ENCODE measurements at regions not wholly inside any gene's neighbourhood (a gene's known extent, or its start where the extent isn't known, plus 50 kb on each side); places are given as distances from the start of the nearest gene placed in this dataset.

DNA sequence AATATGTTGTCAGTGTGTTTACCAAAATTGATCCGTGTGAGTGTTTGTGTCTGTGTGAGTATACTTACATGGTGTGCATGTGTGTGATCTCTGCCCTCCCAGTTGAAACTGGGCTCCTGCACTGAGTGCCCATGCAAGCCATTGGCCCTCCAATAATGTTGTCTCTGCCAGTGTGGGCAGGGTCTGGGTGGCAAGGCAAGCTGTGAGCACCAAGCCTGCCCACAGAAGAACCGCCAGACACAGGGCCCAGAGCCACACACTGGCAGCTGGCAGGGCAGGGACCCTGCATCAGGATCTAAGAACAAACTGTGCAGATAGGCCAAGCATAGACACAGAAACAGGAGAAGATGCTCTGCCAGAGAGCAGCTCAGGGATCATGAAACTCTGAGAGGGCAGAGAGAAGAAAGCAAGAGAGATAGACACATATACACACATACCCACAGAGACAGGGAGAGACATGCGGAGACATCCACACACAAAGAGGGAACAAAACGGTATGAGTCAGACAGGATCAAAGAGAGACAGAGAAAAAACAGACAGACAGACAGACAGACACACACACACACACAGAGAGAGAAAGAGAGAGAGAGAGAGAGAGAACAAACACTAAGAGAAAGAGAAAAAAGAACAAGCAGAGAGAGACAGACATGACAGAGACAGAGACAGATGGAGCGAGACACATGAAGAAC is 555.0 kb downstream of the MID1IP1 start:
- DNase-seq: no peak

DNA sequence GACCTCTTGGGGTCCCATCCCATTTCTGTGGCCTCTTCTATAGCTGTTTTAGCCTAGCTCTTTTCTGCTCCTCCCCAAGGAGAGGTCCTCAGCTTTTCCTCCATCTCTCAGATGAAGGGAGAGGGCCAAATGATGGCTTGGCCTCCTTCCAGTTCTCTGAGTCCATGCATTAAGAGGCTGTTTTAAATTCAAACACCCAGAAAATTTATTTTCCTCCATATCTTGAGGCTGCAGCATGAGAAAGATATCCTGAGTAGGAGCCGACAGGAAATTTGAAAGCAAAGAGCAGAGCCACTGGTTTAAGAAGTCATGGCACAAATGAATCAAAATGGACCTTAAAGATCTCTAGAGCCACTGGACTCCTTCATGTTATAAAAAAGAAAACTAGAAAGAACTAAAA is 558.8 kb downstream of the MID1IP1 start:
- DNase-seq: no peak

DNA sequence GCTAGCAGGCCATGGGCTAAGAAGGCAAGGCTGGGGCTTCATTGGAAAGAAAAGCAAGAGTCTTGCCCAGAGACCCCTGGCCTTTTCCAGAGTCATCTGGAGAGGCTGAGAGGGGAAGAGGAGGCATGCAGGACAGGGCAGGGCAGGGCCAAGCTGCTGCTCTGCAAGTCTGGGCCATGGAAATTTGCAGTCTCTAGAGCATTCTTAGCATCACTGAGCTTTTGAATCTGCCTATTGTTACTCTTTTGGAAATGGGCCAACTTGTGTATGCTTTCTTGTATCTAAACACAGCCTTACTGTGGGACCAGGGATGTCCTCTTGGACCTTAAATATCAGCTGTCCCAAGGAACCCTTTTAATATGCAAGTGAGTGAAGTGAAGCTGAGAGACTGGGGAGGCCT is 560.5 kb downstream of the MID1IP1 start:
- no peak for DNase-seq

DNA sequence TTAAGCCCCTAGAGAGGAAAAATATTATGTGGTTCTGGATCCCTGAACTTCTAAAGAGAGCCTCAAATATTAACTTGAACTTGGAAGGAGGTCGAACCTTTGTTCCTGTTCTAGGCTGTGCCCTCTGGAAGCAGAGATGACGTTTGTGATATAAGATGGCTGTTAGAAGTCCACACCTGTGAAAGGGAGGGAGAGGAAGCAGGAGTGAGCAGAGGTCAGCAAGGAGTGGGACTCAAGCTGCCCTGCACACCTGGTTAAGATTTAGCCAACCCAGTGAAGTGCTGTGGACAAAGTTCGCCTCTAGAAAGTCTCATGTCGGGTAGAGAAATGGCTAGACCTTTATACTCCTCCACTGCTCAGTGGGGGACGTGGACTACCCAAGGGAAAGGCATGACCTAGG is 566.2 kb downstream of the MID1IP1 start:
- no peak for DNase-seq

DNA sequence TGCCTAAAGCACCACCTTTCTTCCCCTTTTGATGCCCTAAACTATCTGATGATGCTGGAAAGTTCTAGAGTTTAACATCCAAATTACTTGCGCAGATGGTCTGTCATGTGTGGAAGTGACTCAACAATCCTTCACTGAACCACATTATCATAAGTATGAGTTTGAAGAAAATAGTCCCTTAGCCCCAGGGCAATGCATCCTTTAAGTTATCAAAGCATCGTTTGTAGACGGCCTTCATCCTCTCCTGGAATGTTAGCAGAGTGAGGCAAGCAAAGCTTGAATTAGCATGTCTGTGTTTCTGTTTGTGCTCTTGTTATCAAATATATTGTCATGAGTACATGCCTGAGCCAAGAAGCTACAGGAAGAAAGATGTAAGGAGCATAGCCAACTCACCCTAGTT is 570.9 kb downstream of the MID1IP1 start:
- DNase-seq: no peak

DNA sequence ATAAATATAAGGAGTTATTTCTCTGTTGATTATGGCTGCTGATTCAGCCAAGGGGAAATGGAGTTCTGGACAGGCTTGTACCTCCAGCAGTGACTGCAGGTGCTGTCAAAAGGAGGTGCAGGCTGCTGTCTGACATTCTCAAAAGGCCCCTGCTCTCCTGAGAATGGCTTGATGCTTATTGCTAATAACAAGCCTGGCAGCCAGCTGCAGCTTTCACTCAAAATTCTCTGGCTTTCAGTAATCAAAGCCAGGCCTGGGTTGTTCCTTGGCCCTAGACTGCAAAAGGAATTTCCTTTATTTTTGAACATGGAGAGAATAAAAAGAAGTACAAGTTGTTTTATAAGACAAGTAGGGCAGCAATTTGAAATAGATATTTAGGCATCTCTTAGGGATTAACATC is 575.9 kb downstream of the MID1IP1 start:
- DNase-seq: no peak

DNA sequence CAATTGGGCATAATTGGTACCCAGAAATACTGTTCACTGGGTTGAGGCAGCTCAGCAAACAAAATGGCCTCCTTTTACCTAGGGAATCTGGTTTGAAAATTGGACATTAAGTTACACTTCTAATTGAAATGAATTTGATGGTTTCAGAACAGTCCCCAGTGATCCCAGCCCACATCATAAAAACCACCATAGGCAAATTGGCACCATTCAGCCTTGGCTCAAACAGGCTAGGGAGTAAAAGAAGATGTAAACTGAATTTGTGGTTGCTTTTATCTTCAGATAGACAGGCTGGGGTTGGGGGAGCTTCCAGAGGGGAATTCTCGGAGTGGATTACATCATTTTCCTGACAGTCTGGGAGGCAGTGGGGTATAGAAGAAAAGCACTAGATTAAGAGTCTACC is 576.5 kb downstream of the MID1IP1 start:
- no peak for DNase-seq

DNA sequence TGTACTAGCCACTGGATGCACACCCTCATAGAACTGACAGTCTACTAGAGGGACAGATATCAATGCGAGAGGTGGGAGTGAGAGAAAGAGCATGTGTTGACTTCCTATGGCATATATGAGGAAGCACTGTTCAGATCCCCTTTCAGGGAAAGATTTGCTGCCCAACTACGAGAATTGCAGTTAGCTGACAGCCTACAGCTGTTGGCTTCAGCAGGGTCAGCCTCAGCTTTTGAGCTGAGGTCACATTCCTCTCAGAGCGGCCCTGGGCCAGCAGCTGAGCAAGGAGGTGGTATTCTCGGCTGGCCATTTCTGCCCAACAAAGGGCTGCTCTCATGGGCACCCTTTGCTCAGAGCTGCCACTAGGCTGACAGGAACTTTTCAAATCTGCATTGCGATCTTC is 580.2 kb downstream of the MID1IP1 start:
- DNase-seq: no peak

DNA sequence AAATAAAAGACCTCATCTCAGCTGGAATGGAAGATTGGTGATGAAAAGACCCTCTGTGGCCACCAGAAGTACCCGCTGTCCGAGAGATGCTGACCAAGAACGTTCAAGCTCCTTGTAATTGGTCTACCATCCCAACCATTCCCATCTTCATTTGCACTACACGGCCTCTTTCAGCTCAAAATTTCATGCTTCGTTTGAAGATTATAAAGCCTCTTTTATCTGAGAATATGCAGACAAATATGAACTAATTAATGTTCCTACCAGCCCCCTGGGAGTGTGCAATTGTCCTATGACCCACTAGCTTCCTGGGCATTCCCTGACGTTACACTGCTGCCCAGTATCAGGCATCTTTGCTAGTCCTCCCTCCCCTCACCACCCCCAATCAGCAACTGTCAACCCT is 583.7 kb downstream of the MID1IP1 start:
- no peak for DNase-seq

DNA sequence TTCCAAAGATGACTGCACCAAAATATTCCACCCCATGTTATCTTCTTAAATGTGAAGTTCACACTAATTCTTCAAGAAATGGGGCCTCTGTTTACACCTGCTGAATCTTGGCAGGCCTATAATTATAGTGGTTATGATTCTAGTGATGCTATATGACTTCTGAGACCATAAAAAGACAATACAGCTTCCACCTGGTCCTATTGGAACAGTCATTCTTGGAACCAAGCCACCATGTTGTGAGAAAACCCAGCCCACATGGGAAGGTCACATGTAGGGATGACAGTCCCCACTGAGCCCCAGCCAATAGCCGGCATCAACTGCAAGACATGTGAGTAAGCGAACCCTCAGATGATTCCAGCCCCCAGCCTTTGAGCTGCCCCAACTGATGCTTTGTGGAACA is 587.5 kb downstream of the MID1IP1 start:
- no peak for DNase-seq

DNA sequence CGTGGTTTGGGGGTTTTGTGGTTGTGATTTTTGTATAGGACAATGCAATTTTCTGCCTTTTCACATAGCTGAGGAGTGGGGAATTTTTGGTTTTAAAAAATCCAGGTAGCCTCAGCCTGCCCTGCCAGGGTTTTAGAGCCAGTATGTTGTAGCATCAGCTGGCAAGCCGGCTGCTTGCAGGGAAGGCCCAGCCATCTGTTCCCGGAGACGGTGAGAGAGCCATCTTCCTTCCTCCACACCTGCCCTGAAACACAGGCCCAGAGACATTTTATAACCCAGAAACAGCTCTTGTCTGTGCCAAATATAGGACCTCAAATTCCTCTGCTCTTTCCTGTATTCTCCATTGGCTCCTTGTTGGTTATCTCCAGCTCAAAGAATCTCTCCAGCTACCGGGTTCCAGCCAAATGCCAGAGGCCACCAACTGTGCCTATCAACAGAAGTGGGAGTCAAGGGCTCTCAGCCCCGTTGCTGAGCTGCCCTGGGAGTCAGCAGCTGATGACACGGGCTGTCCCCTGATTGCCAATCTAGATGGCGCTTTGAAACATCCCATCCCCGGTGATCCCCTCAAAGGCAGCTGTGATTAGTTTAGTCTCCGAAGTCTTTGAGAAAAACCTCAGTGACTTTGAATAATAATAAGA is 595.2 kb downstream of the MID1IP1 start:
- DNase-seq: no peak

DNA sequence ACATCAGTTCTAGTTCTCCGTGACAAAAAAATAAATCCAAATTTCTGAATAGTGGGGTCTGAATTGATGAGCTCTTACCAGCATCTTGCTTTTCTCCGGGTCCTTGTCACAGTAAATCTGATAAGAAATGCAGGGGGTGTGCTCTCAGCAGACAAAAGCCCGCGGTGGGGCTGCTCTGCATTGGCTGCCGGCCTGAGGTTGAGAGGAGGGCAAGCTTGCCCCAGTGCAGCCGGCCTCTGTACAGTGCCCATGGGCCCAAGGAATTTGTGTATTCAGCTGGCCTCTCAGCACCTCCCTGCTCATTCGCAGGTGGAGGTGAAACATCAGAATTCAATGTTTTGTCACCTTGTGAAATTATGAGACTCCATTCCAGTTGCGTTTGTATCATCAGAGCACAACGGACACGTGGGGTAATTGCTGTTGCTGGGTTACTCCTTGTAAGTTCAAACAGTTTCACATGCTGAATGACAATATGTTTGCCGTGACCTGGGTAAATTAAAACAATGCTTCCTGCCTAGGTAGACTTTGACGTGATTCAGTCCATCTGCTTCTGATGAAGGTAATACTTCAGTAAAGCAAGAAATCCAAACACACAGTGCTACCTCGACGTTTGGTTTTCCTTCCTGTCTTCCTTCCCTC is 596.4 kb downstream of the MID1IP1 start:
- no peak for DNase-seq

DNA sequence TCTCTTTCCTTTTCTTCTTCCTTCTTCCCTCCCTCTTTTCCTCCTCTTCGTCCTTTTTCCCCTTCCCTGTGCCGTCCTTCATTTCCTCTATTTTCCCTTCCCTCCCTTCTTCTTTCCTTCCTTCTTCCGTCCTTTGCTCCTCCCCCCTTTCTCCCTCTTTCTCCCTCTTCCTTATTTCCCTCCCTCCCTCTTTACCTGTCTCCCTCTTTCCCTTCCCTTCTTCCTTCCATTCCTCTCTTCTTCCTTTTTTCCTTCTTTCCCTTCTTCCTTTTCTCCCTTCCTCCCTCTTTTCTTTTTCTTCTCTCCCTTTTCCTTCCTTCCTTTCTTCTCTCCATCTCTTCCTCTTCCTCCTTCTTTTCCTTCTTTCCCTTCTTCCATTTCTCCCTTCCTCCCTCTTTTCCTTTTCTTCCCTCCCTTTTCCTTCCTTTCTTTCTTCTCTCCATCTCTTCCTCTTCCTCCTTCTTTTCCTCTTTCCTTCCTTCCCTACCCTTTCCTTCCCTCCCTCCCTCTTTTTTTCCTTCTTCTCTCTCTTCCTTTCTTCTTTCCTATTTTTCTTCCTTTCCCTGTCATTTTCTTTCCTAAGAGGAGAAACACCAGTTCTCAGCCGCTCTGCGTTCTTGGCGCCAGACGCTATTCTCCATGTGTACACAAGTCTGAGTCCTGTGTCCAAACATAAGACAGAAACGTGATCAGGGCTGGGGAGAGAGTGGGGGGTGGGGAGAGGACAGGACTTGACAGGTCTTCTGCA is 597.1 kb downstream of the MID1IP1 start:
- DNase-seq: no peak

DNA sequence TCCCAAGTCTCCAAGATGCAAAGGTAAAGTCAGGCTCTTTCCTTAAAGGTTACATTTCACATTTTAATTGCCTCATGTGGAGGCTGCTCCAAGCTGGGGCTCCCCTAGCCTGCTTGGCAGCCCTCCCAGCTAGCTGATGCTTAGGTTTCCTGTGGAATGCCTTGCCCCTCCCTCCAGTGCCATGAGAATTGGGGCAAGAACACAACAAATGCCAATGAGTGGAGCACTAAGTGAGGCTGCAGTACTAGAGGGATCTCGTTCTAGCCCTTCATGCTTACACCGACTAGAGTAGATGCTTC is 597.7 kb downstream of the MID1IP1 start:
- no peak for DNase-seq

DNA sequence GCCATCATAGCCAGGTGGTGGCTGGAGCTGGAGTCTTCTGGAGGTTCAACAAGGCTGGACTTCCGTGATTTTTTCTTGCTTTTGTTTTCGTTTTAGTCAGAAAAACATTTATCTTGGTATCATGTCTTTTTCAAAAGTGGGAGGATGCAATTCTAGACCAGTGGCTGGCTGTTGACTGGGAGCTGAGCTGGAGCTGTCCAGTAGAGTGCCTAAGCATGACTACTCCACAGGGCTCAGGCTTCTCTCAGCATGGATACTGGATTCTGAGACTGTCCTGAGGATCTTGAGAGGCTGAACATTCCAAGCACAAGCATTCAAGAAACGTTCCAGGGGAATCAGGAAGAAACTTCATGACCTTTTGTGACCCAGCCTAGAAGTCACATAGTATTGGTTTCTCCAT is 598.1 kb downstream of the MID1IP1 start:
- DNase-seq: no peak

DNA sequence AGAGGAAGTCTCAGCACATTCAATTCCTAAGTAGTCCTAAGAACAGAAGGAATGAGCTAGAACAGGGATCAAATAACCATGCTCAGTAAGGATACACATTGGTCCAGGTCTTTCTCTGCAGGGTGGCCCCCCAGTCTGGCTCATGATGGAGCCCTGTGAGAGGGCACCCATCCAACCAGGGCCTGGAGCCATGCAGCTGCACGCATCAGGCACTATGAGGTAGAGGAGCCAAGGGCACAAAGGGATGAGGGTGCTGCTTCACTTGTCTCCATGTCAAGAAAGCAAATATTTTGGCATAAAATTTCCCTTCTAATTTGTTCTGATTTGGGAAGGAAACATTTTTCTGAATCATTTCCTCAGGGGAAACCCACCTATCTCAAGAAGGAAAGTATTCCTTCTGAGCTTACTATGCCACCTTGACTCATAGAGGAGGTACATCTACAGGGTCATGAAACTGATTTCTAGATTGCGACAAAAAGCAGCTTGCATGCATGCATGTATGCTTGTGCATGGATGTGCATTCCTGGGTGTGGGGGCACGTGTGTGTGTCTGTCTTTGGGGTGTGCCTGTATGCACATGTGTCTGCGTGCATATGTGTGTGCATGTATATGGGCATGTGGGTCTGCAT is 600.3 kb downstream of the MID1IP1 start:
- DNase-seq: no peak

DNA sequence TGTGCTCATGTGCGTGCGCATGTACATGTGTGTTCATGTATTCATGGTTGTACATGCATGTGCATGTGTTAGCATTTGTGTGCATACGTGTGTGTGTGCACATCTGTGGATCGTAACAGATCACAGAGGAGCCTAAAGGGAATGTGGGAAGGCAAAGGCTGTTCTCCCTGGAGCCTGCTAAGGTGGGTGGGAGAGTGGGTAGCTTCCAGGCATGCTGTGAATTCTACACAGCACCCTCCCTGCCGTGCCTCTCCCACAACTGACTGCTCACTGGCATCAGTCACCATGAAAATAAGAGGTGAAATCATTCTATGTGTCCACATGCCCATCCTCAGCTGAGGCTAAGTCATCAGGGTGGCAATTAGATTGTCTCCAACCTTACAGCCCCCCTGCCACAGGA is 600.9 kb downstream of the MID1IP1 start:
- DNase-seq: no peak

DNA sequence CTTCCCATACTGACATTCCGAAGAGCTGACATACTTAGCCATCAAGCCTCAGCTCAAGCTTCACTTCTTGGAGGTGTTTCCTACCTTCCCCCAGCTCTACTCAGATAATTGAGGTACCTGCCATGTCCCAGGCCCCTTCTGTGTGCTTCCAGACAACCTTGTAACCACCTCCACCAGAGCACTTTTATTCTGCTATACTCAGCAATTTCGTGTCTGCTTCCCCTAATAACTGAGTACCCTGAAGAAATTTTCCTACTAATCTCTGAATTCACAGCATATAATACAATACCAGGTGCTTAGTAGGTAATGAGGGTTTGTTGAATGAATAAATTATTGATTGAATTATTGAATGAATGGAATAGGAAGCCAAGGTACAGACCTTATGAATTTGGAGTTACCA is 605.5 kb downstream of the MID1IP1 start:
- DNase-seq: no peak

DNA sequence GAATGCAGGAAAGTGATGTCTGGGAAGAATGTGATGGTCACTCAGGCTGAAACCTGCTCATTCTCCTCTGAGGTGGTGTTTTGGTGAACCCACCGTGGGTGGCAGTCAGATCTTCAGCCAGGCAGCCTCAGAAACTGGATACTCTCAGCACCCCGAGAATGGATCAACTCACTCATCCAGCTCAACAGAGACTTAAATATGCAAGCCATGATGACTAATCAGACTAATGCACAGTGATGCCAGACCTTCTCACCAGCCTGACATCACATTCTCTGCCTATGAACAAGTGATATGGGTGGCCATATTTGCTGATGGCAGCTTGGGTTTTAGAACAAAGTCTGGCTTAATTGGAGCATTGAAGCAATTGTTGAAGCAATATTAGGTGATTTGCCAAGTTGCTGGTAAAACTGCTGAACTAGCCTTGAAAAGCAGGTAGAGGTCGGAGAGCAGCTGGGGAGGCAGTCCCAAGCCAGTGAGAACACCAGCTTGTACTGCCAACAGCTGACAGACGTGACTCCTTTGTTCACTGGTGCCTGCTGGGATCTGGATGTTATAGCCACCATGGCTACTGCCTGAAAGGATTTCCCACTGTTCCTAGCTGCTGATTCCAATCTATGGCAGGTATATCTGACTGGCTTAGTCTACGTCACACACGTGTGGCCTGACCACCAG is 608.1 kb downstream of the MID1IP1 start:
- no peak for DNase-seq

DNA sequence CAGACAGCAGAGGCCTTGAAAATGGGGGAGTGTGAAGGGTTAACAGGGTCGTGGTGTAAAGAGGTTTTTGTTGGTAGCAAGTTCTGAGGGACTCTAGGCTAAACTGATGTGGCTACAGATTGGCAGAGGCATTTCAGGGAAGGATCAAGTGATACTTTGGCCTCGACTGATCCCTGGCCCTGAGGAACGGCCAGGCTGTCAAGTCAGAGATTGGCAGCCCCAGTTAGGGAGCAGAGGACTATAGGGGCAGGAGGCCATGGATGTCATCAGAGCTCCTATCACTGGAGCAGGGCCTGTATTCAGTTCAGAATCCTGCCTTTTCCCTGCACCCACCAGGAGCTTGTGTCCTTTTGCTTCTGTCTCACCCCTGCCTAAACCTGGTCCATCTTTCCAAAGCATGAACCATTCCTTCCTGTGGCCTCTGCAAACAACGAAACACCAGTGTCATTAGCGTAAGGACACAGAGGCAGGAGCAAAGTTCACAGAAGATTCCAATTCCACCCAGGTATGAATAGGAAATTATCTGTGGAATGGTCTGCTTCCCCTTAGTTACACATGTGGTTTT is 613.1 kb downstream of the MID1IP1 start:
- no peak for DNase-seq

DNA sequence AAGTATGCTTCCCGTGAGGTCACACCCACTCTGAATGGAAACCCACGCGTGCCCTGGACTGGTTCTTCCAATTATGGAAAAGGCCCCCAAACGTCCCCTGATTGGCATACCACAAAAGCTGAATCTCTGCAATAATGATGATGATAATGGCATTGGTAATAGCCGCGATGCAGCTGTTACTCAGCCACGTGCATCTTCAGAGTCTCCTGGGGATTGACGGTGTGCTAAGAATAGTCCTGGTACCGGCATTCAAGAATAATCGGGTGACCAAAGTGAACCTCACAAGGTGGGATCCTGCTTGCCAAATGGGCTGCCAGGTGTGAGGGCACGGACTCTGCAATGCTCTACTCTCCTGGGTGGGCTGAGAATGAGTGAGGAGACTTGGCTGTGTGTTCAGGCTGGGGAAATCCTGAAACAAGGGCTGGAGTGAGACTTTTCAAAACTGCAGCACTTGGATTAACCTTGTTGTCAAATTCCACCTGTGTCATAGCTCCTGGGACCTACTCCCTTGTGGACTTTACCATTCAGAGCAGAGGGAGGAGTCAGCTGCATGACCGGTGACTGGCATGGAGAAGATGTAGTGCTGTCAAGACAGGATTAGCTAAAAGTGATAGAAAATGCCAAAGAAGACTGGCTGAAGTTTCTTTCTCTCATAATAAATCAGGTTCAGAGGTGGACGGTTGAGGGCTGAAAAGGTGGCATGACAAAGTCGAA is 615.4 kb downstream of the MID1IP1 start:
- no peak for DNase-seq

DNA sequence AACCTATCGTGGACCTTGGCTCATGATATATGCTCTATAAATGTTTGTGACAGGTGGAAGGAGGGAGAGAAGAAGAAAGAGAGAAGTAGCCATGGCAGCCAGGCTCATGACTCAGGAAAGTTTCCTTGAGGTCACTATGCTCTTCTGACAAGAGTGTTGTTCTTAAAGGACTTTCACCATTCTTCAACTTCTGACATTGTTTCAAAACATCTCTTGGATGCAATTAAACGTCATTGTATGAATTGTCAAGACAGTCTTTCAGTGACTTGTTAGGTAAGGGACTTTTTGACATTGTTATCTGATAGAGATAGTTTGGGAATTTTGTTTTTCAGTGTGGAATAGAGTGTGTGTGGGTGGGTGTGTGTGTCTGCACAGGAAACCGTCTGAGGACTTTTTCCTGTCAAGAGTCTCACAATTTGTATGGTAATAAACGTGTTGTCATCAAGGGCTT is 617.0 kb downstream of the MID1IP1 start:
- no peak for DNase-seq
